ENCODE measurements at regions not wholly inside any gene's neighbourhood (a gene's known extent, or its start where the extent isn't known, plus 50 kb on each side); places are given as distances from the start of the nearest gene placed in this dataset.
A peak's percentile ranks its signal among the peaks of the same experiment; 100 is the strongest.

- TF ChIP-seq STAT1 (IDR thresholded peaks at IDR 0.05; ENCODE audit: unreplicated experiment), result no peak
- no peak for TF ChIP-seq ZNF462 (CRISPR knock-in tag; IDR thresholded peaks at IDR 0.05)
- no peak for TF ChIP-seq JUNB (IDR thresholded peaks at IDR 0.05; ENCODE audit: unreplicated experiment)
- TF ChIP-seq ZNF331 (CRISPR knock-in tag; IDR thresholded peaks at IDR 0.05; ENCODE audit: low read depth), result no peak
- no peak for TF ChIP-seq CREB1 (CRISPR knock-in tag; IDR thresholded peaks at IDR 0.05; ENCODE audit: low read depth)
- no peak for TF ChIP-seq REST (IDR thresholded peaks at IDR 0.05; ENCODE audit: unreplicated experiment)
- no peak for TF ChIP-seq EZH2phosphoT487 (IDR thresholded peaks at IDR 0.05; ENCODE audit: unreplicated experiment)
- TF ChIP-seq EZH2 (IDR thresholded peaks at IDR 0.05; ENCODE audit: low read depth, unreplicated experiment), result no peak
- no peak for TF ChIP-seq CTCF (conservative IDR thresholded peaks at IDR 0.05; ENCODE audit: low read depth in 2 of 2)
- TF ChIP-seq ZNF114 (CRISPR knock-in tag; IDR thresholded peaks at IDR 0.05), result no peak
- DNase-seq (ENCODE audit: low spot score) (no peak), ATAC-seq (peak; percentile 44)
- H3K4me3 Mint-ChIP-seq, result no peak overlapping the region
- no peaks in the 10 kb centered on the region for H3K9me3 Mint-ChIP-seq
- no peaks in the 10 kb centered on the region for H3K36me3 ChIP-seq (ENCODE audit: insufficient read depth)
- H3K4me1 Mint-ChIP-seq, result peaks cover 42% of the 10 kb centered on the region
- H3K4me1 ChIP-seq (ENCODE audit: insufficient read depth), result peaks cover 44% of the 10 kb centered on the region
- peaks cover 3% of the 10 kb centered on the region for H3K9me2 ChIP-seq (ENCODE audit: insufficient read depth)
- H3K4me2 ChIP-seq, result peak overlapping the region; percentile 19; the same call in 1 of the 2 replicates
- H3K27ac Mint-ChIP-seq, result peak overlapping the region; percentile 47; the same call in 1 of the 2 replicates
- no peaks in the 10 kb centered on the region for H3F3A ChIP-seq (replicated peaks; ENCODE audit: low read depth)
- H3K27me3 Mint-ChIP-seq (ENCODE audit: insufficient read depth, low read depth, poor library complexity), result peaks cover 3% of the 10 kb centered on the region
- H3K27ac ChIP-seq (ENCODE audit: low read depth), result no peak overlapping the region
- no peak overlapping the region for H2AFZ ChIP-seq
- no peaks in the 10 kb centered on the region; the same call in 2 of the 3 replicates for H3K36me3 Mint-ChIP-seq (ENCODE audit: low read depth)
- H4K20me1 ChIP-seq (replicated peaks; ENCODE audit: insufficient read depth), result no peaks in the 10 kb centered on the region
- no peaks in the 10 kb centered on the region for H3K27me3 ChIP-seq (ENCODE audit: insufficient read depth)
- H3K4me3 ChIP-seq, result no peak overlapping the region
- H3K79me2 ChIP-seq (replicated peaks; ENCODE audit: insufficient read depth), result no peaks in the 10 kb centered on the region
These were observed 86.8 kb upstream of the CDH6 start for GRCh38 chr5:31106691-31107090.

Data from GM23338 (cell line).